Trophoblast cell (in vitro differentiated cells and primary cell): ENCODE measurements at regions not wholly inside any gene's neighbourhood (a gene's known extent, or its start where the extent isn't known, plus 50 kb on each side); places are given as distances from the start of the nearest gene placed in this dataset.

Experiments used
- DNase-seq, 2 donors: peaks; one replicate each; pipeline ENCODE4 v3.0.0-alpha.2; 2016
- H2AFZ ChIP-seq: 2 replicates; pipeline ENCODE4 v1.6.1; 2013; ENCODE audit warnings: low read length, moderate library complexity, mild to moderate bottlenecking; ENCODE audit not compliant: insufficient read depth, poor library complexity
- H2AK5ac ChIP-seq: 2 replicates; pipeline ENCODE4 v1.6.1; 2013; ENCODE audit warnings: mild to moderate bottlenecking, low read length
- H2BK120ac ChIP-seq: 2 replicates; pipeline ENCODE4 v1.6.1; 2013; ENCODE audit warnings: low read length, mild to moderate bottlenecking, moderate library complexity; ENCODE audit not compliant: insufficient read depth, poor library complexity
- H2BK12ac ChIP-seq: 2 replicates; pipeline ENCODE4 v1.6.1; 2013; ENCODE audit warnings: mild to moderate bottlenecking, low read length, moderate library complexity
- H2BK5ac ChIP-seq: 2 replicates; pipeline ENCODE4 v1.6.1; 2013; ENCODE audit warnings: low read length, low read depth, moderate library complexity, mild to moderate bottlenecking; ENCODE audit not compliant: poor library complexity
- H3K14ac ChIP-seq: 2 replicates; pipeline ENCODE4 v1.6.1; 2013; ENCODE audit warnings: mild to moderate bottlenecking, low read length
- H3K18ac ChIP-seq: 2 replicates; pipeline ENCODE4 v1.6.1; 2013; ENCODE audit warnings: mild to moderate bottlenecking, low read length
- H3K23ac ChIP-seq: 2 replicates; pipeline ENCODE4 v1.6.1; 2013; ENCODE audit warnings: low read length
- H3K27ac ChIP-seq: 2 replicates; pipeline ENCODE4 v1.5.1; 2013; ENCODE audit warnings: low read depth, mild to moderate bottlenecking, inconsistent platforms, low read length, moderate library complexity
- H3K27me3 ChIP-seq: 2 replicates; pipeline ENCODE4 v1.6.1; 2013; ENCODE audit warnings: inconsistent platforms, mild to moderate bottlenecking, low read length, moderate library complexity; ENCODE audit not compliant: insufficient read depth
- H3K36me3 ChIP-seq, 2 experiments: 1 replicate in 1 of 2; 2 replicates in 1 of 2; pipeline ENCODE4 v1.6.1; 2013; ENCODE audit warnings: low read length in 2 of 2, mild to moderate bottlenecking in 2 of 2, moderate library complexity in 1 of 2; ENCODE audit not compliant: insufficient read depth in 2 of 2, control insufficient read depth in 1 of 2
- H3K4ac ChIP-seq: 2 replicates; pipeline ENCODE4 v1.6.1; 2013; ENCODE audit warnings: low read depth, mild to moderate bottlenecking, low read length, moderate library complexity
- H3K4me1 ChIP-seq, 2 experiments: 1 replicate in 1 of 2; 2 replicates in 1 of 2; pipeline ENCODE4 v1.6.1; 2013; ENCODE audit warnings: low read length in 2 of 2, mild to moderate bottlenecking in 2 of 2, moderate library complexity in 1 of 2; ENCODE audit not compliant: insufficient read depth in 2 of 2, control insufficient read depth in 1 of 2
- H3K4me2 ChIP-seq: 2 replicates; pipeline ENCODE4 v1.6.1; 2013; ENCODE audit warnings: inconsistent platforms, mild to moderate bottlenecking, low read length, moderate library complexity
- H3K4me3 ChIP-seq: 2 replicates; pipeline ENCODE4 v1.5.1; 2013; ENCODE audit warnings: mild to moderate bottlenecking, low read depth, low read length, inconsistent platforms
- H3K79me1 ChIP-seq: one replicate; pipeline ENCODE4 v1.6.1; 2013; ENCODE audit warnings: low read length
- H3K79me2 ChIP-seq: 2 replicates; pipeline ENCODE4 v1.6.1; 2013; ENCODE audit warnings: low read length, mild to moderate bottlenecking; ENCODE audit not compliant: control insufficient read depth, insufficient read depth, poor library complexity
- H3K9ac ChIP-seq: 2 replicates; pipeline ENCODE4 v1.6.1; 2013; ENCODE audit warnings: mild to moderate bottlenecking, low read length
- H3K9me3 ChIP-seq: 2 replicates; pipeline ENCODE4 v1.6.1; 2013; ENCODE audit warnings: low read depth, mild to moderate bottlenecking, control low read depth, inconsistent platforms, low read length; ENCODE audit not compliant: insufficient read depth
- H4K12ac ChIP-seq: 2 replicates; pipeline ENCODE4 v1.6.1; 2013; ENCODE audit warnings: low read depth, mild to moderate bottlenecking, low read length, moderate library complexity
- H4K8ac ChIP-seq: 2 replicates; pipeline ENCODE4 v1.6.1; 2013; ENCODE audit warnings: low read depth, mild to moderate bottlenecking, low read length, moderate library complexity
- H4K91ac ChIP-seq: one replicate; pipeline ENCODE4 v1.6.1; 2013; ENCODE audit warnings: low read depth, mild to moderate bottlenecking, low read length, moderate library complexity
- WGBS: extraction: QIAGEN DNeasy Blood & Tissue Kit; methylation state at CpG from one replicate; pipeline ENCODE4 v1.1.7; 2013; ENCODE audit warnings: missing lambda C conversion rate; ENCODE audit not compliant: insufficient read length, insufficient coverage; ENCODE audit errors: extremely low coverage; 5-methylcytosine and 5-hydroxymethylcytosine counted together

DNA sequence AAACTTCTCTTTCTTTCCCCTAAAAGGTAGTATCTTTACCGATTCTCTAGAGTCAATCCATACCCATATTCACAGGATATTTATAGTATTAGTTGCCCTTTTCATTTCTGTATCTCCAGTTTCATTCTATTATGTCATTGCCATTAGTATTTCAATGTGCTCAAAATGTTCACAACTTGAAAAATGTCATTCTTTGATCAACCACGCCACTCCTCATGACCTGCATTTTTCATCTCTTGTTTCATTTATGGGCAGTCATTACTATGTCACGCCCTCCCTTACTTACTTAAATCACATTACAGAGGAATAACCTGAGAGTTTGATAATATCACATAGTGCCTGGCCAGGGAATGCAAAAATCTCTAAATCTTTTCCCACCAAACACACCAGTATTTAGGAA is 427.3 kb upstream of the GJE1 start:
- Histone ChIP-seq H3K27me3 (no peaks in the 10 kb centered on the region), H3K4me3 (no peak overlapping the region), H3K79me1 (no peaks in the 10 kb centered on the region), H3K36me3 (no peaks in the 10 kb centered on the region), H2BK12ac (no peak overlapping the region), H3K9ac (no peak overlapping the region), H3K4me2 (no peak overlapping the region), H3K79me2 (no peaks in the 10 kb centered on the region), H2AK5ac (no peak overlapping the region), H4K91ac (no peak overlapping the region), H3K23ac (no peak overlapping the region), H3K4me1 (no peaks in the 10 kb centered on the region), H4K12ac (no peak overlapping the region), H3K27ac (no peak overlapping the region), H2BK5ac (no peak overlapping the region), H2AFZ (no peak overlapping the region), H3K4ac (no peak overlapping the region), H4K8ac (no peak overlapping the region), H3K18ac (no peak overlapping the region), H2BK120ac (no peak overlapping the region), H3K9me3 (no peaks in the 10 kb centered on the region), H3K14ac (no peak overlapping the region)
- no CpG with 5 or more reads among the region's 3 CpGs for WGBS
- peak; percentile 27 to 79 for DNase-seq

DNA sequence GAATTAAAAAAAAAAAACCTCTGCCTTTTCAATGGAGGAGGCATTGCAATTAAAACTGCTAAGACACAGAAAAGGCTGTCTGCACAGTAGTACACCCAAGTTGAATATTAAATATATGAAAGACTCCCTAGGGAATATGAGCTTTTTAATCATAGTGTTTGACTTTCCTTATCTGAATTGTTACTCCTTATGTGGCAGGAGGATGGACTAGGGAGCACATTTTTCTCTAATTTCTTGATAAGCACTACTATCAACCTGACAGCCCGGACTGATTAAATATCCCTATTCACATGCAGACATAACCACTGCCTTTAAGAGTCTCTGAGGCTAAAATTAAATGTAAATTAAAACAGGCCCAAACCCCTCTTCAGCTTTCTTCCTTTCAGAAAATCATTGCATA is 428.6 kb upstream of the GJE1 start:
- Histone ChIP-seq H3K4ac (no peak overlapping the region), H2BK120ac (no peak overlapping the region), H3K4me2 (no peak overlapping the region), H3K27ac (no peak overlapping the region), H3K4me1 (no peaks in the 10 kb centered on the region), H4K8ac (no peak overlapping the region), H2BK12ac (no peak overlapping the region), H3K9ac (no peak overlapping the region), H3K23ac (no peak overlapping the region), H3K79me1 (no peaks in the 10 kb centered on the region), H3K18ac (no peak overlapping the region), H3K36me3 (no peaks in the 10 kb centered on the region), H3K27me3 (no peaks in the 10 kb centered on the region), H4K12ac (no peak overlapping the region), H3K9me3 (no peaks in the 10 kb centered on the region), H2AK5ac (no peak overlapping the region), H3K4me3 (no peak overlapping the region), H2AFZ (no peak overlapping the region), H2BK5ac (no peak overlapping the region), H3K79me2 (no peaks in the 10 kb centered on the region), H4K91ac (no peak overlapping the region), H3K14ac (no peak overlapping the region)
- no peak for DNase-seq
- WGBS = no CpG with 5 or more reads among the region's 1 CpG

DNA sequence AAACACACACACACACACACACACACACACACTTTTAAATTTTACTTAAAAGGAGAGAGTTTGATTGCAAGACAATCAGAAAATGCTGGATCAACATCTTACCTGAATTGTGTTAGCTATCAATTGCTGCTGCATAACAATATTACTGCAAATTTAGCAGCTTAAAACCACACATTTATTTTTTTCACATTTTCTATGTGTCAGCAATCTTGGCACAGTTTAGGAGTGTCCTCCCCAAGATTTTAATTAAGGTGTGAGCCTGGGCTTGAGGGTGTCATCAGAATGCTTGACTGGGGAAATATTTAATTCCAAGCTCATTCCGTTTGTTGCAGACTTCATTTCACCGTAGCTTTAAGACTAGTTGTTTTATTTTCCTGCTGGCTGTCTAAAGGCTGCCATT is 431.0 kb upstream of the GJE1 start:
- Histone ChIP-seq H3K4ac (no peak overlapping the region), H2BK5ac (no peak overlapping the region), H3K79me1 (no peaks in the 10 kb centered on the region), H2AFZ (no peak overlapping the region), H3K4me3 (no peak overlapping the region), H3K27ac (no peak overlapping the region), H4K12ac (no peak overlapping the region), H3K4me1 (no peaks in the 10 kb centered on the region), H3K23ac (no peak overlapping the region), H4K91ac (no peak overlapping the region), H3K9me3 (no peaks in the 10 kb centered on the region), H2BK12ac (no peak overlapping the region), H3K36me3 (no peaks in the 10 kb centered on the region), H2BK120ac (no peak overlapping the region), H3K27me3 (no peaks in the 10 kb centered on the region), H3K79me2 (no peaks in the 10 kb centered on the region), H3K4me2 (no peak overlapping the region), H3K18ac (no peak overlapping the region), H3K14ac (no peak overlapping the region), H2AK5ac (no peak overlapping the region), H4K8ac (no peak overlapping the region), H3K9ac (no peak overlapping the region)
- DNase-seq = no peak
- WGBS = no CpG with 5 or more reads among the region's 2 CpGs

DNA sequence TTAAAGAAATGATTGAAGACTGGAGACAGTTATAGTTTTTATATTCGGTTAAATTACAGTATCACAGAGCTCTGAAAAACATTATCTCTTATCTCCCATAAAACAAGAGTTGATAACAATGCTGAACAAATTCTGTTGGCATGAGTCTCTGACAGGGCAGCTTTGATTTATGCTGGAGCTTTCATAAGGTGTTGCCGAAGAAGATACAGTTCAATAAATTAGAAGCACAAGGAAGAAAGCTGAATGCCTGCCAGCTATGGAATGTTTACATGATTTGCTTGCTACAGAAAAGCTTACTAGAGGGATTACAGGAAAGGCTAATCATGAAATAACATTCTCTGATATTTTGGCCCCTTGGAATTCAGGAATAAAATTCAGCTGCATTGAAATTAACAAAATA is 431.9 kb upstream of the GJE1 start:
- Histone ChIP-seq H3K4me2 (no peak overlapping the region), H3K18ac (no peak overlapping the region), H3K27me3 (no peaks in the 10 kb centered on the region), H3K14ac (no peak overlapping the region), H3K9me3 (no peaks in the 10 kb centered on the region), H4K12ac (no peak overlapping the region), H2BK12ac (no peak overlapping the region), H3K23ac (no peak overlapping the region), H3K36me3 (no peaks in the 10 kb centered on the region), H2AK5ac (no peak overlapping the region), H2BK5ac (no peak overlapping the region), H4K91ac (no peak overlapping the region), H2BK120ac (no peak overlapping the region), H4K8ac (no peak overlapping the region), H3K4ac (no peak overlapping the region), H3K4me3 (no peak overlapping the region), H3K27ac (no peak overlapping the region), H2AFZ (no peak overlapping the region), H3K4me1 (no peaks in the 10 kb centered on the region), H3K79me1 (no peaks in the 10 kb centered on the region), H3K9ac (no peak overlapping the region), H3K79me2 (no peaks in the 10 kb centered on the region)
- DNase-seq = no peak
- no CpG with 5 or more reads among the region's 2 CpGs for WGBS
